Subcutaneous abdominal adipose tissue (tissue), 5 donors: ENCODE measurements at regions not wholly inside any gene's neighbourhood (a gene's known extent, or its start where the extent isn't known, plus 50 kb on each side); places are given as distances from the start of the nearest gene placed in this dataset.

Experiments used
- H3K27ac ChIP-seq: one replicate; pipeline ENCODE4 v1.7.0; 2013; ENCODE audit warnings: low read depth, mild to moderate bottlenecking, inconsistent platforms, low read length, moderate library complexity
- H3K27me3 ChIP-seq, 5 donors: one replicate each; pipeline ENCODE4 v1.7.0; 2013; ENCODE audit warnings: low read length in 5 of 5, inconsistent platforms in 1 of 5; ENCODE audit not compliant: control insufficient read depth in 5 of 5, insufficient read depth in 4 of 5
- H3K36me3 ChIP-seq, 5 donors: one replicate each; pipeline ENCODE4 v1.7.0; 2013; ENCODE audit warnings: low read length in 5 of 5; ENCODE audit not compliant: control insufficient read depth in 5 of 5, insufficient read depth in 5 of 5
- H3K4me1 ChIP-seq, 5 donors: one replicate each; pipeline ENCODE4 v1.7.0; 2013; ENCODE audit warnings: low read length in 5 of 5, mild to moderate bottlenecking in 3 of 5, moderate library complexity in 1 of 5; ENCODE audit not compliant: control insufficient read depth in 5 of 5, insufficient read depth in 5 of 5
- H3K4me3 ChIP-seq, 5 donors: one replicate each; pipeline ENCODE4 v1.7.0; 2013; ENCODE audit warnings: low read length in 5 of 5, low read depth in 1 of 5
- H3K9ac ChIP-seq, 5 donors: one replicate each; pipeline ENCODE4 v1.7.0; 2013; ENCODE audit warnings: low read length in 5 of 5, mild to moderate bottlenecking in 4 of 5, moderate library complexity in 3 of 5
- H3K9me3 ChIP-seq, 5 donors: one replicate each; pipeline ENCODE4 v1.7.0; 2013; ENCODE audit warnings: low read length in 5 of 5; ENCODE audit not compliant: control insufficient read depth in 5 of 5
- donor health status: healthy.
- donor health status: healthy.
- donor health status: healthy.
- donor health status: healthy.
- donor health status: healthy.

DNA sequence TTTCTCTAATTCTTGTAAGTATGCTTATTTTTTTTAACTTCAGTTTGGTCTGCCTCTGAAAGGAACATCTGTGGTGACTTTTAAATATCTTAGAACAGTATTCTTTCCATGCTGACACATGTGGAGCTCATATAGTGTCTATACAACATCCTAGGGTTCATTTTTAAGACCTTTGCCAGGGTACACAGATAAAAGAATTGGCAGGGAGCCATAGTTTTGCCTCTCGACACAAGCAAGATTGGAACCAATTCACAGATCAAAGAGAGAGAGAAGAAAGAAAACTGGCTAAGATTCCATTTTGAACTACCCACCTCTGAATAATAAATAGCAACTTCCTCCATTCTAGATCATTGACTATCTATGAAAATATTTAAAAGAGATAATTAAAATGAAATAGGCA, 142.7 kb upstream of the ST6GAL2 start:
- Histone ChIP-seq H3K9me3 (no peaks in the 10 kb centered on the region), H3K9ac (no peak overlapping the region), H3K4me1 (no peaks in the 10 kb centered on the region), H3K4me3 (no peak overlapping the region), H3K27ac (no peak overlapping the region), H3K27me3 (no peaks in the 10 kb centered on the region), H3K36me3 (no peaks in the 10 kb centered on the region)

DNA sequence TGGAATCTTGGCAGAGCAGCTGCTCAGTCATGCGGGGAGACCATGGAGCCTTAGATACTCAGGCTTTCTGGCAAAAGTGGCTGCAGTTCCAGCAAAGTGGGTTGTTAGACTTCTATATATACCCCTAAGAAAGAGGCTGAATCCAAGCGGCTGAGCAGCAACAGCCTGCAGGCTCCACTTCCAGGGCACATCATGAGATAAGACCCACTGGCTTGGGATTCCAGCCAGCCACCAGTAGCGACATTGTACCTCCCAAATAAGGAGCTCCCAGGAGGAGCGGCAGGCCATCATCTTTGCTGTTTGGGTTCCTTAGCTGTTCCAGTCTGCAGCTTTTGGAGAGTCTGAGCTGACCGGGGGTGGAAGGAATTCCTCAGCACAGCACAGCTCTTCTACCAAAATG, 150.3 kb upstream of the ST6GAL2 start:
- Histone ChIP-seq H3K27me3 (no peaks in the 10 kb centered on the region), H3K9me3 (peaks cover 0 to 8% (median 3%) of the 10 kb centered on the region in 5 donors), H3K36me3 (no peaks in the 10 kb centered on the region), H3K9ac (no peak overlapping the region), H3K4me3 (no peak overlapping the region), H3K4me1 (no peaks in the 10 kb centered on the region), H3K27ac (no peak overlapping the region)

DNA sequence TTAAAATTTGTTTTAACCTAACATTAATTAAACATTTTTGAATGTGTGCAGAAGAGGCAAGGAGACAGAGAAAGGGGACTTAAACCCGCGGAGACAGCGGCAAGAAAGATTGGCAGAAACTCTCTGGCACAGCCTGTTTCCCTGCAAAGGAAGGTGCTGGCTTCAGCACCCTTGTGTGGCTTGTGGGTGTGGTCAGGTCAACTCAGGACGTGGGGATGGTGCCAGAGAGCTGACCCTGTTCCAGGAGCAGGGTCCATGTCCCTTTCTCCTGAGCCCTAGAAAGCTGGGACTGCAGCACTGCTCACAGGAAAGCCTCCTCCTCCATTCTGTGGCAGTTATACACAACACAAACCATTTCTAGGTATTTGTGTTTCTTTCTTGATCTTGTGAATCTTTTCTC, 176.2 kb upstream of the ST6GAL2 start:
- Histone ChIP-seq H3K27ac (no peak overlapping the region), H3K27me3 (no peaks in the 10 kb centered on the region), H3K9me3 (no peaks in the 10 kb centered on the region), H3K4me1 (no peaks in the 10 kb centered on the region), H3K4me3 (no peak overlapping the region), H3K36me3 (no peaks in the 10 kb centered on the region), H3K9ac (no peak overlapping the region)

DNA sequence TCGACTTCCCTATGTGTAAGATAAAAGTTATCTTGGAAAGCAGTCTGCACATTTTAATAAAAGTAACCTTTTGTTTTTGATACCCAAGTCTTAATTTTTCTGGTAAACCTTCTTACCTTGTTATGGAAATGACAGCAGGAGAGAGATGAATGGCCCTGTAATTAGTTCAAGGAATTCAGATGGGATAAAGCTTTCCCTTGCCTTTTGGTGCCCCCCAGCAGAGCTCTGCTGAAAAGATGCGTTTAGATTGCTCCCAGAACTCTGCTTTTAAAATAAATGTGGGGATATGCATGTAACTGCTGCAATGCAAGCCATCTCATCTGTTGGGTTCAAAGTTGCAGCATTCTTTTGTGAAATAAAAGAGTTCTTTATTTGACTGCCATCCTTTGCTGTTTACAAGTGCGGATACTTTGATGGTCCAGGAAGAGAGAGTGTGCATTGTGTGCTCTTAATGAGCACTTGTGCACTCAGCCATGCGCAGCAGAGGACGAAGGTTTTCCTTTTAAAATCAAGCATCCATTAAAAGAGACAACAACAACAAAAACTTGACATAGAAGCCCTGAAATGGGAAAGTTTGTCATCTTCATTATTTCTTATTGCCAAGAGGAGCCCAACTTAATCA, 176.7 kb upstream of the ST6GAL2 start:
- H3K36me3 ChIP-seq = no peaks in the 10 kb centered on the region
- H3K9me3 ChIP-seq = no peaks in the 10 kb centered on the region
- H3K27me3 ChIP-seq = no peaks in the 10 kb centered on the region
- H3K27ac ChIP-seq = no peak overlapping the region
- no peaks in the 10 kb centered on the region for H3K4me1 ChIP-seq
- no peak overlapping the region for H3K4me3 ChIP-seq
- no peak overlapping the region for H3K9ac ChIP-seq

DNA sequence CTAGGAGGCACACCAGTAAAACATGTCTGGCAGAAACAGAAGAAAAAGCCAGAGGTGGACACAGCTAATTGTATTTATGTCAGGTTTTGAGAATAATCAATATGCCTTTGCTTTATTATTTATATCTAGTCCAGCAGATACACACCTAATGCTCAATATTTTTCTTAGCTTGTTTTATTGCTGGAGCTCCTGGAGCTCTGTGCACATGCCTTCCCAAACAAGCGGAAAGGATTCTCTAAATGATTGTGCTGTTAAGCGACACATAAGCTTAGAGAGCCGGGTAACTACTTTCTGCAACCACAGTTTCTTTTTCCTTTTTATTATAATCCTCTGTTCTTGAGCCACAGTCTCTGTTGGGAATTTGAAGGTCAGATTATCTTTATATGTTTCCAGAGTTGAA, 177.3 kb upstream of the ST6GAL2 start:
- Histone ChIP-seq H3K27ac (no peak overlapping the region), H3K4me1 (no peaks in the 10 kb centered on the region), H3K9me3 (no peaks in the 10 kb centered on the region), H3K27me3 (no peaks in the 10 kb centered on the region), H3K9ac (no peak overlapping the region), H3K36me3 (no peaks in the 10 kb centered on the region), H3K4me3 (no peak overlapping the region)

DNA sequence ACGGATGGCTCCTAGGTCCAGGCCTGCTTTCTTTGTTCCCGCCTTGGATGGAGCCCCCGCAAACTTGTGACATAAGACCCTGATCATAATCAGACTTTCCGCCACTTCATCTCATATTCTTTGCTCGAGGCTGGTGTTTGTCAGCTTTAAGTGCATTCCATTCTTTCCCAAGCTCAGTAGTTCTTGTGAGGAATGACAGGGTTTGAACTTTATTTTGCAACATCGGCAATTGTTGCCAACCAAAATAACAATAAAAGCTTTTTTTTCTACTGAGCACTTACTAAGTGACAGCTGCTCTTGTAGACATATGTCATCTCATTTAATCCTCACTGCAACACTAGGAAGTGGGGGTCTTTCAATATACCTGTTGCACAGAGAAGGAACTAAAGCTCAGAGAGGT, 178.8 kb upstream of the ST6GAL2 start:
- Histone ChIP-seq H3K4me3 (no peak overlapping the region), H3K9me3 (no peaks in the 10 kb centered on the region), H3K27me3 (no peaks in the 10 kb centered on the region), H3K27ac (no peak overlapping the region), H3K4me1 (no peaks in the 10 kb centered on the region), H3K36me3 (no peaks in the 10 kb centered on the region), H3K9ac (no peak overlapping the region)

DNA sequence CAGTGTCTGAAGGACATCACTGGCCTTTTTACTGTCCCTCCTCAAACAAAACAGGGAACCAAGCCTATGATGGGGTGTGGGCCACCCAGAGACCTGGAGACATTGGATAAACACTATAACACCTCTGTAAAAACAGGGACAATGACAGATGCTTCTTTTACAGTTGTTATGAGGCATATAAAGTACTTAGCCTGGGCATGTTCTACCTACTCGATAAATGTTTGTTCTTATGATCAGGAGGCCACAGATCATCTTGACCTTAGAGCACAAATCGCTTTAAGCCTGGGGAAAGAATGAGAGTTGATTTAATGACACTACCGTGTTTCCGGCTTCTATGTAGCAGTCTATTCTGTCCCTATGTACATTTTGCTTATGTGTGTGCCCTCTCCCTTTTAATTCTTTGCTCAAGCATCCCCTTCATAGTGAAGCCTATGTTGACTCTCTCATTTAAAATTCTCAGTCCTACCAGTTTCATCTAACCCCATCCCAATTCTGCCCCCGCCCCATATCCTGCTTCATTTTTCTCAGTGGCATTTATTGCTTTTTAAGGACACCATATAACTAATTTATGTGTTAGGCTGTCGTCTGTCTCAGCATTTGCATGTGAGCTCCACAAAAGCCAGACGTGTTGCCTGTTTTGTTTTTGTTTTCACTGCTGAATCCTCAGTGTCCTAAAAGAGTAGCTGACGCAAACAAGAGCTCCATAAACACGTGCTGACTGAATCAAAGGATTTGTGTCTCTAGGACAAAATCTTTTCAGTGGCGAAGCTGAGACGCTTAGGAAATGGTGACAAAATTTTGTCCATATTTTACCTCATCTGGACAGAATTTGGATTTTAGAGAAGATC, 182.3 kb upstream of the ST6GAL2 start:
- H3K4me3 ChIP-seq = no peak overlapping the region
- H3K27ac ChIP-seq = no peak overlapping the region
- H3K4me1 ChIP-seq = no peaks in the 10 kb centered on the region
- H3K9ac ChIP-seq = no peak overlapping the region
- no peaks in the 10 kb centered on the region for H3K36me3 ChIP-seq
- no peaks in the 10 kb centered on the region for H3K27me3 ChIP-seq
- H3K9me3 ChIP-seq = no peaks in the 10 kb centered on the region

DNA sequence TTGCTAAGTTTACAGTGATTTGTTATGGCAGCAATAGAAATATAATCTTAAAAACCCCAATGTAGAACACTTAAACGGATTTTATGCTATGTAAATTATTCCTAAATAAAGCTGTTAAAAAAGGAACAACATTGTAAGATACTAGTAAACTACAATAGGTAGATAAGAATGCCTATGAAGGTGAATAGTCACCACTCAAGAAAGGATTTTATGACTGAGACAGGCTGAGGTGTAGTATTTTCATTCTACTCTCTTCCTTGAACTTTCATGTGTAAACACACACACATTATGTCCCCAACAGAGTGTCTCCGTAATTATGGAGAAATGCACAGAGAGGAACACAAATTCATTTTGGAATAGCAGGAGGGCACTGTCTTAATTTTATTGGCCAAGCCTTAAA, 183.9 kb upstream of the ST6GAL2 start:
- Histone ChIP-seq H3K9ac (no peak overlapping the region), H3K4me3 (no peak overlapping the region), H3K9me3 (no peaks in the 10 kb centered on the region), H3K36me3 (no peaks in the 10 kb centered on the region), H3K27ac (no peak overlapping the region), H3K4me1 (no peaks in the 10 kb centered on the region), H3K27me3 (no peaks in the 10 kb centered on the region)

DNA sequence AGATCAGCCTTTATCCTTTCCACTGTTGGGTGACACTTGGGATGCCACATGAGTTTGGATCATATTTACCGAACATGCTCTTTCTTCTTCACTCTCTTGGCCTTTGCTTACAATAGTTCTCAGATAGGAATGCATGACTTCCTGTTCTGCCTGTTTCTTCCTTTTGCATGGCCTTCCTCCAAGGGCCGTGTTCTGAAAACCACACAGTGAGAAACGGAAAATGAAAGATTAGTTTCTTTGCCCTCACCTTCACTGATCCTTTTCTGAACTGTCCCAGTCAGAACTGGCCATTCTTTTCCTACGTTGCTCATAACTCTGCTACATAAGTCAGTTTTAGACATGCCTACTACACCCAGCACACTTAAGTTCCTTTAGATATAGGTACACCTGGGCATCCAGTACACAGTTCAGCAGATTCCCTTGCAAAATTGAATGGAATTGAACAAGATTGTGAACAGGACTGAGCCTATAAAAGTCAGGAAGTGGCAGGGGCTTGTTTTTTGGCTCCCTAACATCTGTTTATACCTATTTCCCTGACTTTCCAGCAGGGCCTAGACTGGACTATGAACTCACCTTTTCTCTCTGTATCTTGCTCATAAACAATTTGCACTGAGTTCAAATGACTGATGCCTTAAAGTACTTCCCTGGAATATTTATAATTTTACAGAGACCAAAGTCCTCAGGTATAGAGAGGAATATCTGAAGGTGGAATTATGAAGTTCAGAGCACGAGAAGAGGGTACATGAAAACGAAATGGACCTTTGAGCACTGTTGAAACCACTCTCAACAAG, 186.4 kb upstream of the ST6GAL2 start:
- H3K9ac ChIP-seq = no peak overlapping the region

DNA sequence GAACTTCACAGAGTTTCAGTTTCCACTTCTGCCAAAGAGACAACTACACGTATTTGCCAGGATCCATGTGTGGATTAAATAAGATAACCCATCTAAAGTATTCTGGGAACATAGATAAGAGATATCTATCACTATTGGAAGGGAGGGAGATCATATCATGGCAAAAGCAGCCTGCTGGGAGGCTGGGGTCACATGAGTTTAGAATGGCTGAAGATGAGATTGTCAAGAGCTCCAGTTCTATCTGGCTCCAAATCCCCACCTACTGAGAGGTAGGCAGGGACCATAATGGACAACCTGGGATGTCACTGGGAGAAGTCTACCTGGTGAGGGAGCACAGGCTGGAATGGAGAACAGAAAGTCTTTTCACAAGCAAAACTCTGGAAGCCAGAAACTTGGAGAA, 192.6 kb upstream of the ST6GAL2 start:
- H3K27ac ChIP-seq = no peak overlapping the region
- H3K27me3 ChIP-seq = no peaks in the 10 kb centered on the region
- no peak overlapping the region for H3K9ac ChIP-seq
- no peaks in the 10 kb centered on the region for H3K36me3 ChIP-seq
- H3K4me1 ChIP-seq = no peaks in the 10 kb centered on the region
- no peak overlapping the region for H3K4me3 ChIP-seq
- H3K9me3 ChIP-seq = no peaks in the 10 kb centered on the region

More for the DNA sequence above, 186.4 kb upstream of the ST6GAL2 start:
- Histone ChIP-seq H3K9me3 (no peaks in the 10 kb centered on the region), H3K4me3 (no peak overlapping the region), H3K27me3 (no peaks in the 10 kb centered on the region), H3K4me1 (no peaks in the 10 kb centered on the region), H3K36me3 (no peaks in the 10 kb centered on the region), H3K27ac (no peak overlapping the region)
